K562 (cell line): ENCODE measurements at regions not wholly inside any gene's neighbourhood (a gene's known extent, or its start where the extent isn't known, plus 50 kb on each side); places are given as distances from the start of the nearest gene placed in this dataset.

ENCODE experiments used
- ATAC-seq: fragments of 200-7000 bp; cut with Tn5 transposase; 3 replicates; pipeline ENCODE4 v1.9.1; 2020; ENCODE audit warnings: moderate library complexity
- BruUV-seq: library from RNA; stranded (reverse); fragments of 400-500 nt; replicated peaks from 2 replicates; lab custom pipeline; 2021; lab: Mats Ljungman, UMichigan
- CTCF ChIA-PET: fragments of 300-600 bp; formaldehyde crosslinking; extraction: SDS; loops from one replicate; lab custom pipeline; 2021; ENCODE audit warnings: low intra/inter-chr PET ratio; lab: Yijun Ruan, JAX
- POLR2A ChIA-PET: fragments of 300-600, 350-650 bp; sonication (Branson Sonifier 250); formaldehyde crosslinking; extraction: SDS; loops from one replicate; lab custom pipeline; 2021; ENCODE audit warnings: antibody characterized with exemption, inconsistent platforms; lab: Yijun Ruan, JAX
- DNase-seq, 4 experiments: peaks; one replicate each; pipeline versions ENCODE4 v3.0.0 to v3.0.0-alpha.2; 2011 to 2018; ENCODE audit warnings: low spot score in 3 of 4, mixed read lengths in 3 of 4; ENCODE audit errors: extremely low read depth in 1 of 4
- FAIRE-seq: peaks from 2 replicates; lab custom pipeline; 2011; peaks lifted over from hg19 to GRCh38; lab: Jason Lieb, UNC
- H2AFZ ChIP-seq: 2 replicates; pipeline ENCODE4 v1.6.0; 2011; ENCODE audit warnings: low read depth, low read length, control low read depth, inconsistent platforms
- H3K27ac ChIP-seq: fragments of 200-600 bp; 3 replicates; pipeline ENCODE4 v1.8.0; 2011; ENCODE audit warnings: low read depth, mild to moderate bottlenecking, control low read depth, inconsistent platforms, low read length, moderate library complexity, mixed read lengths; ENCODE audit errors: extremely low read depth
- H3K27me3 ChIP-seq, 2 experiments: fragments of 300-600 bp in 1 of 2; 2 replicates in 1 of 2; 3 replicates in 1 of 2; pipeline versions ENCODE4 v1.6.0 to v1.8.0; 2011; ENCODE audit warnings: inconsistent platforms in 2 of 2, low read length in 2 of 2, mild to moderate bottlenecking in 1 of 2, mixed read lengths in 1 of 2, moderate library complexity in 1 of 2; ENCODE audit not compliant: control insufficient read depth in 2 of 2, insufficient read depth in 2 of 2
- H3K36me3 ChIP-seq: fragments of 300-600 bp; 3 replicates; pipeline ENCODE4 v1.8.0; 2011; ENCODE audit warnings: mild to moderate bottlenecking, low read length, inconsistent platforms; ENCODE audit not compliant: control insufficient read depth, insufficient read depth
- H3K4me1 ChIP-seq, 2 experiments: fragments of 200-600 bp in 1 of 2; replicated peaks in 1 of 2; 2 replicates in 1 of 2; 3 replicates in 1 of 2; pipeline versions ENCODE4 v1.5.1 to v1.8.0; 2011; ENCODE audit warnings: inconsistent platforms in 2 of 2, low read length in 2 of 2, mild to moderate bottlenecking in 1 of 2, mixed read lengths in 1 of 2, moderate library complexity in 1 of 2; ENCODE audit not compliant: control insufficient read depth in 2 of 2, insufficient read depth in 2 of 2
- H3K4me2 ChIP-seq: 2 replicates; pipeline ENCODE4 v1.6.1; 2011; ENCODE audit warnings: low read length, control low read depth, inconsistent platforms, mixed read lengths; ENCODE audit not compliant: insufficient read depth
- H3K4me3 ChIP-seq: fragments of 200-600 bp; sonication (generic), shearing (Covaris generic); 2 replicates; pipeline ENCODE4 v1.5.1; 2016; ENCODE audit warnings: control low read depth, inconsistent platforms
- H3K79me2 ChIP-seq: fragments of 200-600 bp; 3 replicates; pipeline ENCODE4 v1.8.0; 2011; ENCODE audit warnings: low read length, inconsistent platforms; ENCODE audit not compliant: control insufficient read depth, insufficient read depth
- H3K9ac ChIP-seq, 2 experiments: 2 replicates each; pipeline versions ENCODE4 v1.6.0 to v1.6.1; 2011; ENCODE audit warnings: low read depth in 2 of 2, low read length in 2 of 2, control low read depth in 1 of 2, inconsistent platforms in 1 of 2, mild to moderate bottlenecking in 1 of 2, mixed read lengths in 1 of 2; ENCODE audit not compliant: insufficient read depth in 1 of 2
- H3K9me1 ChIP-seq: one replicate; pipeline ENCODE4 v1.6.0; 2011; ENCODE audit warnings: inconsistent platforms, mild to moderate bottlenecking, low read length, moderate library complexity; ENCODE audit not compliant: control insufficient read depth, insufficient read depth
- H3K9me3 ChIP-seq: replicated peaks from 2 replicates; pipeline ENCODE4 v1.5.1; 2011; ENCODE audit warnings: low read depth, low read length, inconsistent platforms; ENCODE audit not compliant: control insufficient read depth, insufficient read depth
- H4K20me1 ChIP-seq: replicated peaks from 2 replicates; pipeline ENCODE4 v1.6.1; 2011; ENCODE audit warnings: low read length, inconsistent platforms, mixed read lengths; ENCODE audit not compliant: control insufficient read depth, insufficient read depth
- DNMT1 ChIP-seq: fragments of 450-650 bp; IDR thresholded peaks from 2 replicates; pipeline ENCODE4 v1.6.1; 2016; ENCODE audit warnings: antibody characterized with exemption, mild to moderate bottlenecking
- ELF4 ChIP-seq: fragments of 450-650 bp; formaldehyde crosslinking; IDR thresholded peaks from 2 replicates; pipeline ENCODE4 v1.4.0; 2022; ENCODE audit warnings: missing genetic modification characterization
- FOXJ3 ChIP-seq: sonication (generic); formaldehyde crosslinking; IDR thresholded peaks from 2 replicates; pipeline ENCODE4 v1.4.0; 2020; ENCODE audit warnings: mild to moderate bottlenecking, missing genetic modification reagents
- GTF2B ChIP-seq: IDR thresholded peaks from 2 replicates; pipeline ENCODE4 v1.6.1; 2011; ENCODE audit not compliant: insufficient read length; ENCODE audit errors: extremely low read depth
- HDGF ChIP-seq: fragments of 450-650 bp; IDR thresholded peaks from 2 replicates; pipeline ENCODE4 v1.6.1; 2016
- PCBP2 ChIP-seq: fragments of 200-400 bp; formaldehyde crosslinking; IDR thresholded peaks from 2 replicates; pipeline ENCODE4 v1.6.1; 2018; ENCODE audit warnings: low read length, low read depth, mild to moderate bottlenecking, moderate library complexity; ENCODE audit not compliant: poor library complexity, severe bottlenecking
- POLR2AphosphoS5 ChIP-seq: IDR thresholded peaks from 2 replicates; pipeline ENCODE4 v1.6.1; 2011; ENCODE audit warnings: mild to moderate bottlenecking, low read depth, low read length, moderate library complexity; ENCODE audit not compliant: control insufficient read depth, insufficient read depth
- STAT5B ChIP-seq: fragments of 250-450 bp; sonication (Bioruptor Pico); IDR thresholded peaks from 2 replicates; pipeline ENCODE4 v1.8.0; 2021; ENCODE audit warnings: mild to moderate bottlenecking, inconsistent platforms
- STAT6 ChIP-seq: sonication (generic); formaldehyde crosslinking; IDR thresholded peaks from 2 replicates; pipeline ENCODE4 v1.8.1; 2023; ENCODE audit warnings: mild to moderate bottlenecking, missing genetic modification reagents
- WGBS: fragments of 100-300 bp; shearing (Covaris generic); methylation state at CpG from one replicate; pipeline ENCODE4 v1.1.6; 2016; ENCODE audit warnings: low coverage, mixed read lengths; ENCODE audit not compliant: insufficient coverage; ENCODE audit errors: missing lambda C conversion rate; 5-methylcytosine and 5-hydroxymethylcytosine counted together
- in situ Hi-C: fragments of 300-500 bp; cut with MboI; formaldehyde crosslinking; loops from 4 replicates; pipeline ENCODE4 v1.15.0; 2018; ENCODE audit warnings: inconsistent platforms, mixed read lengths
- intact Hi-C: fragments of 100-400 bp; cut with micrococcal nuclease; formaldehyde crosslinking; loops from 2 replicates; pipeline ENCODE4 v1.14.2; 2022

GRCh38 chr11:69930081-69931059 is 111.2 kb upstream of the FGF3 start:
- intact Hi-C loops (no loop called here), in situ Hi-C loops (no loop called here)
- H3K9me1 ChIP-seq, result no peaks in the 10 kb centered on the region
- BruUV-seq, result no TSS peak
- POLR2A ChIA-PET, result no interaction called here
- no peak for DNase-seq
- H3K27me3 ChIP-seq, result peaks cover 17 to 79% of the 10 kb centered on the region in 2 experiments
- no peak overlapping the region for H3K27ac ChIP-seq
- peak overlapping the region in 1 of 2 experiments; percentile 20; a peak in 1 of 4 replicates for H3K9ac ChIP-seq
- H4K20me1 ChIP-seq, result no peaks in the 10 kb centered on the region
- no peaks in the 10 kb centered on the region for H3K36me3 ChIP-seq
- TF ChIP-seq PCBP2 (no peak), FOXJ3 (no peak), STAT5B (CRISPR knock-in tag) (no peak), DNMT1 (no peak), HDGF (no peak), POLR2AphosphoS5 (no peak), ELF4 (CRISPR knock-in tag) (no peak), GTF2B (no peak), STAT6 (CRISPR knock-in tag) (no peak)
- H3K4me2 ChIP-seq, result no peak overlapping the region
- H2AFZ ChIP-seq, result no peak overlapping the region
- FAIRE-seq, result no peak
- no peak overlapping the region for H3K4me3 ChIP-seq
- 0 out of 2 replicates have a peak, but pooled peaks cover 2% of the 10 kb centered on the region for H3K9me3 ChIP-seq
- CTCF ChIA-PET, result no interaction called here
- H3K4me1 ChIP-seq, result peaks cover 0 to 5% of the 10 kb centered on the region in 2 experiments; a peak in 3 of 5 replicates
- H3K79me2 ChIP-seq, result no peaks in the 10 kb centered on the region
- 0% methylated on average over 16 of the region's 20 CpGs for WGBS
- no peak for ATAC-seq
